ENCODE measurements at regions not wholly inside any gene's neighbourhood (a gene's known extent, or its start where the extent isn't known, plus 50 kb on each side); places are given as distances from the start of the nearest gene placed in this dataset.

DNA sequence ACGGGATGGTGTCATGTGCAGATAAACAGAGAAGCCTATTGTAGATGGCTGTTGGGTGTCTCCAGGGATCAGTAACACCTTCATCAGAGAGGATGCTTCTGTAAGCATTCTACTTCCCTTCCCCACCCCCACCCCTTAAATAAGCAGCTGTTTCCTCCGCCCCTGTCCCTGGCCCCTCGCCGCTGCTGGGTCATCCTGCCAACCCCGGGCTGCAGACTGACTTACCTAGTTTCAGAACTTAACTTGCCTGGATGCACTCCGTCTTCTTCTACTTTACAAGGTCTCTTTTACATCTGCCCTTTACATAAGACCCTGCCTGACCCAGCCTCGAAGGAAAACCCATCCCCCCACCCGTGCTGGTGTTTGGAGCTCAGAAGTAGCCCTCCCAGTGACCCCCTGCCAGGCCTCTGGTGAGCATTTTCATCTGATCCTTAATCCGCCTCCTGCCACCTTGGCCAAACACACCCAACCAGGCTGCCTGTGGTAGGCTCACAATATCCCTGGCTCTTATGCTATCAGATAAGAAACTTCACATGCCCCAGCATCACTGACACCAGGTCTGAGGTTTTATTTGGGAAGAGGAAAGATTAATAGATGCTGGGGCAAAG lies 103.0 kb upstream of the HES1 start:
- Histone ChIP-seq H2BK5ac (ENCODE audit: low read depth, low read length) (no peak overlapping the region), H3K23me2 (ENCODE audit: low read depth, low read length) (no peaks in the 10 kb centered on the region), H3K18ac (ENCODE audit: extremely low read depth, low read length) (no peak overlapping the region), H3K4me2 (ENCODE audit: insufficient read depth in 1 of 2, low read depth in 2 of 2, low read length in 2 of 2) (peak overlapping the region in 1 of 2 experiments; percentile 38; a peak in 1 of 4 replicates), H2BK20ac (ENCODE audit: low read length) (no peak overlapping the region), H3K9me3 (ENCODE audit: insufficient read depth in 2 of 2, low read depth in 1 of 2, low read length in 1 of 2) (0 out of 4 replicates have a peak, but pooled peaks cover 0 to 3% of the 10 kb centered on the region in 2 experiments), H4K20me1 (replicated peaks in 1 of 2; ENCODE audit: control insufficient read depth in 1 of 2, insufficient read depth in 2 of 2, low read length in 2 of 2) (no peaks in the 10 kb centered on the region), H3K4ac (replicated peaks; ENCODE audit: insufficient read length, low read depth, low read length) (no peak overlapping the region), H3K4me3 (ENCODE audit: extremely low read depth in 1 of 4, insufficient read depth in 2 of 4, low read depth in 3 of 4, low read length in 4 of 4) (no peak overlapping the region), H2AFZ (ENCODE audit: low read length) (no peak overlapping the region), H3K27me3 (replicated peaks in 1 of 4; ENCODE audit: control insufficient read depth in 3 of 4, extremely low read depth in 1 of 4, insufficient read depth in 3 of 4, low read length in 3 of 4) (no peaks in the 10 kb centered on the region; a peak in 2 of 7 replicates), H3K9ac (replicated peaks in 1 of 4; ENCODE audit: extremely low read depth in 1 of 4, low read depth in 3 of 4, low read length in 3 of 4) (no peak overlapping the region), H3K27ac (ENCODE audit: low read depth, low read length) (no peak overlapping the region), H4K8ac (ENCODE audit: extremely low read depth, insufficient read depth, low read length) (no peak overlapping the region; the same call in 1 of the 2 replicates), H3K23ac (ENCODE audit: insufficient read length) (no peak overlapping the region), H3K14ac (ENCODE audit: insufficient read length) (no peak overlapping the region), H2AK5ac (ENCODE audit: low read depth, low read length) (no peak overlapping the region), H3K36me3 (ENCODE audit: control insufficient read depth in 2 of 4, insufficient read depth in 4 of 4, low read length in 3 of 4) (no peaks in the 10 kb centered on the region), H3K56ac (replicated peaks; ENCODE audit: insufficient read length, low read depth, low read length) (no peak overlapping the region), H2BK120ac (replicated peaks; ENCODE audit: low read depth, low read length) (no peak overlapping the region), H4K91ac (replicated peaks; ENCODE audit: insufficient read length, low read length) (peak overlapping the region; percentile 54), H2BK15ac (ENCODE audit: low read length) (no peak overlapping the region), H3K79me2 (ENCODE audit: control insufficient read depth in 1 of 2, insufficient read depth in 2 of 2, low read length in 2 of 2) (no peaks in the 10 kb centered on the region), H3K79me1 (ENCODE audit: low read depth, low read length) (no peaks in the 10 kb centered on the region), H4K5ac (ENCODE audit: insufficient read length, low read depth, low read length) (no peak overlapping the region), H3K4me1 (replicated peaks in 1 of 4; ENCODE audit: control insufficient read depth in 3 of 4, insufficient read depth in 4 of 4, low read length in 3 of 4) (peaks cover 0 to 12% (median 8%) of the 10 kb centered on the region in 4 experiments), H2BK12ac (ENCODE audit: low read depth, low read length) (0 out of 2 replicates have a peak overlapping the region, but pooled peaks have one; percentile 60)
- FAIRE-seq (no peak), DNase-seq (ENCODE audit: low read depth in 1 of 2, low spot score in 2 of 2) (no peak)
- CTCF ChIA-PET (ENCODE audit: partially characterized antibody), result no interaction called here
- 66% methylated on average over 9 of the region's 9 CpGs; no CpG with 5 or more reads in 1 of the 2 experiments for WGBS, 2 experiments (ENCODE audit: extremely low coverage in 1 of 2, insufficient coverage in 1 of 2, insufficient read length in 1 of 2, insufficient replicate concordance in 2 of 2, low coverage in 1 of 2, low lambda C conversion rate in 2 of 2, missing lambda C conversion rate in 1 of 2)
- TF ChIP-seq CBX5 (IDR thresholded peaks at IDR 0.05; ENCODE audit: low read depth, low read length) (no peak), HDAC6 (IDR thresholded peaks at IDR 0.05; ENCODE audit: low read depth, low read length) (no peak), CHD2 (IDR thresholded peaks at IDR 0.05; ENCODE audit: low read length) (no peak), CEBPB (IDR thresholded peaks at IDR 0.05; ENCODE audit: low read depth, low read length) (no peak)
- TF ChIP-seq, protein P1, sequence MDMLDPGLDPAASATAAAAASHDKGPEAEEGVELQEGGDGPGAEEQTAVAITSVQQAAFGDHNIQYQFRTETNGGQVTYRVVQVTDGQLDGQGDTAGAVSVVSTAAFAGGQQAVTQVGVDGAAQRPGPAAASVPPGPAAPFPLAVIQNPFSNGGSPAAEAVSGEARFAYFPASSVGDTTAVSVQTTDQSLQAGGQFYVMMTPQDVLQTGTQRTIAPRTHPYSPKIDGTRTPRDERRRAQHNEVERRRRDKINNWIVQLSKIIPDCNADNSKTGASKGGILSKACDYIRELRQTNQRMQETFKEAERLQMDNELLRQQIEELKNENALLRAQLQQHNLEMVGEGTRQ (IDR thresholded peaks at IDR 0.05; ENCODE audit: low read length), result no peak
- TF ChIP-seq, protein P2, sequence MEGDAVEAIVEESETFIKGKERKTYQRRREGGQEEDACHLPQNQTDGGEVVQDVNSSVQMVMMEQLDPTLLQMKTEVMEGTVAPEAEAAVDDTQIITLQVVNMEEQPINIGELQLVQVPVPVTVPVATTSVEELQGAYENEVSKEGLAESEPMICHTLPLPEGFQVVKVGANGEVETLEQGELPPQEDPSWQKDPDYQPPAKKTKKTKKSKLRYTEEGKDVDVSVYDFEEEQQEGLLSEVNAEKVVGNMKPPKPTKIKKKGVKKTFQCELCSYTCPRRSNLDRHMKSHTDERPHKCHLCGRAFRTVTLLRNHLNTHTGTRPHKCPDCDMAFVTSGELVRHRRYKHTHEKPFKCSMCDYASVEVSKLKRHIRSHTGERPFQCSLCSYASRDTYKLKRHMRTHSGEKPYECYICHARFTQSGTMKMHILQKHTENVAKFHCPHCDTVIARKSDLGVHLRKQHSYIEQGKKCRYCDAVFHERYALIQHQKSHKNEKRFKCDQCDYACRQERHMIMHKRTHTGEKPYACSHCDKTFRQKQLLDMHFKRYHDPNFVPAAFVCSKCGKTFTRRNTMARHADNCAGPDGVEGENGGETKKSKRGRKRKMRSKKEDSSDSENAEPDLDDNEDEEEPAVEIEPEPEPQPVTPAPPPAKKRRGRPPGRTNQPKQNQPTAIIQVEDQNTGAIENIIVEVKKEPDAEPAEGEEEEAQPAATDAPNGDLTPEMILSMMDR (IDR thresholded peaks at IDR 0.05; ENCODE audit: control extremely low read depth in 1 of 3, insufficient read depth in 1 of 3, low read depth in 1 of 3, low read length in 3 of 3), result no peak
- POLR2A ChIA-PET (ENCODE audit: partially characterized antibody), result interaction anchor here (1.1 kb wide), 1 partner anchor 968 kb away, joined by 3 read pairs; no protein-coding TSS in a partner anchor

Measured in H1 (cell line).